ENCODE measurements at regions not wholly inside any gene's neighbourhood (a gene's known extent, or its start where the extent isn't known, plus 50 kb on each side); places are given as distances from the start of the nearest gene placed in this dataset.
A peak's percentile ranks its signal among the peaks of the same experiment; 100 is the strongest.

DNA sequence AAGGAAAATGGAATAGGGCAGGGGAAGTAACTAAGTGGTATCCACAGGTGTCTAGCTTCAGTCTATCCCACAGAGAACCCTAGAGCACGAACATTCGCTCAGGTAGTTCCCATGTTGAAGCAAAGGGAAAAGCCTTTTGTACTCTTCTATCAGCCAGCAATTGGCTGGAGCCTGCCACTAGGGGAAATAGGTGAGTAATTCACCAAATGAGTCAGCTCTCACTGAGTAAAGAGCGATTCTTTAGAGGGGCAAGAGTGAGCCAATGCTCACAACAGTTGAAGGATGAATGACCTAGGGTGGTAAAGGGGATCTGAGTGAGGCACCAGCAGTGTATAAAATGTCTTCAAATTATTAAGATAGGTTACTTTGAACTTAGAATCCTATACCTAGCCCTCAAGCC, 94.1 kb upstream of the ZNF800 start:
- Mint-ChIP-seq H3K4me1 (ENCODE audit: low read depth, unreplicated experiment) (peaks cover 4% of the 10 kb centered on the region), H3K36me3 (ENCODE audit: unreplicated experiment) (no peaks in the 10 kb centered on the region), H3K27ac (ENCODE audit: unreplicated experiment) (no peak overlapping the region), H3K9me3 (ENCODE audit: unreplicated experiment) (no peaks in the 10 kb centered on the region), H3K27me3 (ENCODE audit: unreplicated experiment) (no peaks in the 10 kb centered on the region), H3K4me3 (ENCODE audit: unreplicated experiment) (no peak overlapping the region)
- TF ChIP-seq, protein P1, sequence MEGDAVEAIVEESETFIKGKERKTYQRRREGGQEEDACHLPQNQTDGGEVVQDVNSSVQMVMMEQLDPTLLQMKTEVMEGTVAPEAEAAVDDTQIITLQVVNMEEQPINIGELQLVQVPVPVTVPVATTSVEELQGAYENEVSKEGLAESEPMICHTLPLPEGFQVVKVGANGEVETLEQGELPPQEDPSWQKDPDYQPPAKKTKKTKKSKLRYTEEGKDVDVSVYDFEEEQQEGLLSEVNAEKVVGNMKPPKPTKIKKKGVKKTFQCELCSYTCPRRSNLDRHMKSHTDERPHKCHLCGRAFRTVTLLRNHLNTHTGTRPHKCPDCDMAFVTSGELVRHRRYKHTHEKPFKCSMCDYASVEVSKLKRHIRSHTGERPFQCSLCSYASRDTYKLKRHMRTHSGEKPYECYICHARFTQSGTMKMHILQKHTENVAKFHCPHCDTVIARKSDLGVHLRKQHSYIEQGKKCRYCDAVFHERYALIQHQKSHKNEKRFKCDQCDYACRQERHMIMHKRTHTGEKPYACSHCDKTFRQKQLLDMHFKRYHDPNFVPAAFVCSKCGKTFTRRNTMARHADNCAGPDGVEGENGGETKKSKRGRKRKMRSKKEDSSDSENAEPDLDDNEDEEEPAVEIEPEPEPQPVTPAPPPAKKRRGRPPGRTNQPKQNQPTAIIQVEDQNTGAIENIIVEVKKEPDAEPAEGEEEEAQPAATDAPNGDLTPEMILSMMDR (IDR thresholded peaks at IDR 0.05; ENCODE audit: partially characterized antibody, unreplicated experiment): no peak
- no peak for DNase-seq

DNA sequence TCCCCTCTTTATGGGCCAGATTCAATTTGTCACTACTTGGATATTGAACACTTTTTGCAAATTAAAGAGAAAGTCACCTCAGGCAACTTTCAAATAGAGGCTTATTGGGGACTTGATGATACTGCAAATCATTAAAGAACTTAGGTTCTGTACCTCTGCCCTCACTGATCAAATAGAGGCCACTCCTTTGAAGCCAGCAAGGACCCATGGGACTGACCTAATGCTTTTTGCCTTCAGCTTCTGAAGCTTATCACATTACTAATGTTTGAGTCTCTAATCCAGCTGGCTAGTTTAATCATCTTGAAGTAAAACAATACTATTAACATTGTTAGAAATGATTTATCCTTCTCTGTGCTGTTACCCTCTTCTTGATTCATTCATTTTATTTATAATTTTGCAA, 93.0 kb upstream of the ZNF800 start:
- H3K36me3 Mint-ChIP-seq (ENCODE audit: unreplicated experiment): no peaks in the 10 kb centered on the region
- no peaks in the 10 kb centered on the region for H3K9me3 Mint-ChIP-seq (ENCODE audit: unreplicated experiment)
- no peak overlapping the region for H3K4me3 Mint-ChIP-seq (ENCODE audit: unreplicated experiment)
- peaks cover 4% of the 10 kb centered on the region for H3K4me1 Mint-ChIP-seq (ENCODE audit: low read depth, unreplicated experiment)
- H3K27ac Mint-ChIP-seq (ENCODE audit: unreplicated experiment): no peak overlapping the region
- no peaks in the 10 kb centered on the region for H3K27me3 Mint-ChIP-seq (ENCODE audit: unreplicated experiment)
- TF ChIP-seq, protein P1 (IDR thresholded peaks at IDR 0.05; ENCODE audit: partially characterized antibody, unreplicated experiment): no peak
- DNase-seq: peak; percentile 33

DNA sequence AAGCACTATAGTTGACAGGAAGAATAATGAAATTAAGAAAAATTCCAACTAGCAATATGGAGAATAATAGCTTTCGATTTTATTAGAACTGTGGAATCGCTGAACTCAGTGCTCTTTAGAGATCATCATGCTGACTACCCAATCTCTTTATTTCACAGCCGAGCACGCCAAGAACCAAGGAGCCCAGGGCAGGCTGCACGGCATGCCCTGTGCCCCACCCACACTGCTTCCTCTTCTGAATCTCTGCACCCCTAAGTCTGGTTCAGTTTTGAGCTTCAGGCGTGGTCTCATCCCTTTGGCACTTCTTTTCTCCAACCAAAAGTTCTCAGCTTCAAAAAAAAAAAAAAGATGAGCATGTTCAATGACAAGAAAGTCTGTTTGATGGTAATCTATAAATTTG, 92.4 kb upstream of the ZNF800 start:
- Mint-ChIP-seq H3K27ac (ENCODE audit: unreplicated experiment) (no peak overlapping the region), H3K4me3 (ENCODE audit: unreplicated experiment) (no peak overlapping the region), H3K36me3 (ENCODE audit: unreplicated experiment) (no peaks in the 10 kb centered on the region), H3K4me1 (ENCODE audit: low read depth, unreplicated experiment) (peaks cover 4% of the 10 kb centered on the region), H3K27me3 (ENCODE audit: unreplicated experiment) (no peaks in the 10 kb centered on the region), H3K9me3 (ENCODE audit: unreplicated experiment) (no peaks in the 10 kb centered on the region)
- no peak for DNase-seq
- TF ChIP-seq, protein P1 (IDR thresholded peaks at IDR 0.05; ENCODE audit: partially characterized antibody, unreplicated experiment): no peak

DNA sequence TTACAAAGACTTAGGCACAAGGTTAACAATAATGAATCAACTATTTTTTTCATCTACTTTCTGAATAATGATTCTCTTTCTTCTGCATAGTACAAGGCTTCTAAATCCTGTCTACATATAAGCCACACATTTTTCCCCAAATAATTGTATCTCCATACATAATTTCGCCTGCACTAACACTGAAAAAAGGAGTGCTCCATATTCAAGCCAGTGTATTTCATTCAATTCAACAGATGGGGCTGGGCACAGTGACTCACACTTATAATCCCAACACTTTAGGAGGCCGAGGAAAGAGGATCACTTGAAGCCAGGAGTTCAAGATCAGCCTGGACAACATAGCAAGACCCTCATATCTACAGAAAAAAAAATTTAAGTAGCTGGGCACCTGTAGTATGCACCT, 86.0 kb upstream of the ZNF800 start:
- Mint-ChIP-seq H3K27me3 (ENCODE audit: unreplicated experiment) (no peaks in the 10 kb centered on the region), H3K9me3 (ENCODE audit: unreplicated experiment) (no peaks in the 10 kb centered on the region), H3K27ac (ENCODE audit: unreplicated experiment) (no peak overlapping the region), H3K36me3 (ENCODE audit: unreplicated experiment) (no peaks in the 10 kb centered on the region), H3K4me1 (ENCODE audit: low read depth, unreplicated experiment) (no peaks in the 10 kb centered on the region), H3K4me3 (ENCODE audit: unreplicated experiment) (no peak overlapping the region)
- no peak for DNase-seq
- TF ChIP-seq, protein P1 (IDR thresholded peaks at IDR 0.05; ENCODE audit: partially characterized antibody, unreplicated experiment): no peak

DNA sequence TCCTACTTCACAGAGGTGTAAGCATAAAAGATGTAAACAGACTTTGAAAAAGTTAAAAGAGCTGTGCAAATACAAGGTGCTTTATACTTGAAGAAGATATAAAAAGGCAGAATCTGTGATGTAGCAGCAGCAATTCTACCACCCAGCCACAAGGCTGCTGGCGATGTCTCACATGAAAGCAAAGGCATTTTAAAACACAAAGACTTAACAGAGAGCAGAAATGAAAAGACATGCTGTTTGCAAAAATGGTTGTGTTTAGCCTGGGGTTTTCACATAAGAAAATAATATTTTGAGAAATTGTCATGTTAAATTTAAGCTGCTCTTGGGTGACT, 85.5 kb upstream of the ZNF800 start:
- H3K27ac Mint-ChIP-seq (ENCODE audit: unreplicated experiment): no peak overlapping the region
- no peak for DNase-seq
- no peaks in the 10 kb centered on the region for H3K4me1 Mint-ChIP-seq (ENCODE audit: low read depth, unreplicated experiment)
- H3K9me3 Mint-ChIP-seq (ENCODE audit: unreplicated experiment): no peaks in the 10 kb centered on the region
- H3K4me3 Mint-ChIP-seq (ENCODE audit: unreplicated experiment): no peak overlapping the region
- no peaks in the 10 kb centered on the region for H3K36me3 Mint-ChIP-seq (ENCODE audit: unreplicated experiment)
- TF ChIP-seq, protein P1 (IDR thresholded peaks at IDR 0.05; ENCODE audit: partially characterized antibody, unreplicated experiment): peak; percentile 19
- H3K27me3 Mint-ChIP-seq (ENCODE audit: unreplicated experiment): no peaks in the 10 kb centered on the region
